Endothelial cell of umbilical vein (primary cell): ENCODE measurements at regions not wholly inside any gene's neighbourhood (a gene's known extent, or its start where the extent isn't known, plus 50 kb on each side); places are given as distances from the start of the nearest gene placed in this dataset.

Experiments
- BruUV-seq: library from RNA; stranded (reverse); fragments of 400-500 nt; replicated peaks from 2 replicates; lab custom pipeline; 2021; lab: Mats Ljungman, UMichigan
- CTCF ChIA-PET: fragments of 300-600, 350-600 bp; sonication (Branson Sonifier 250); formaldehyde crosslinking; loops from one replicate; lab custom pipeline; 2021; ENCODE audit warnings: antibody characterized with exemption, inconsistent platforms; lab: Charles Lee
- POLR2A ChIA-PET: fragments of 300-600, 350-600 bp; sonication (Branson Sonifier 250); formaldehyde crosslinking; loops from one replicate; lab custom pipeline; 2021; ENCODE audit warnings: antibody characterized with exemption, inconsistent platforms; lab: Charles Lee
- DNase-seq: peaks from one replicate; pipeline ENCODE4 v3.0.0-alpha.2; 2011; ENCODE audit warnings: low read depth, low spot score
- FAIRE-seq: peaks from 2 replicates; lab custom pipeline; 2011; peaks lifted over from hg19 to GRCh38; lab: Jason Lieb, UNC
- H2AFZ ChIP-seq: 2 replicates; pipeline ENCODE4 v1.6.0; 2012; ENCODE audit warnings: low read depth, low read length, control low read depth, inconsistent platforms
- H3K27ac ChIP-seq: 2 replicates; pipeline ENCODE4 v1.5.1; 2011; ENCODE audit warnings: low read depth, mild to moderate bottlenecking, control low read depth, low read length, moderate library complexity; ENCODE audit not compliant: insufficient read depth
- H3K27me3 ChIP-seq, 2 experiments: 2 replicates each; pipeline versions ENCODE4 v1.6.0 to v1.6.1; 2011; ENCODE audit warnings: low read length in 2 of 2, mixed read lengths in 1 of 2; ENCODE audit not compliant: control insufficient read depth in 2 of 2, insufficient read depth in 2 of 2
- H3K36me3 ChIP-seq, 2 experiments: 2 replicates in 1 of 2; 3 replicates in 1 of 2; pipeline ENCODE4 v1.5.1; 2011; ENCODE audit warnings: low read length in 2 of 2, mild to moderate bottlenecking in 1 of 2, moderate library complexity in 1 of 2; ENCODE audit not compliant: control insufficient read depth in 2 of 2, insufficient read depth in 2 of 2; ENCODE audit errors: extremely low read depth in 1 of 2
- H3K4me1 ChIP-seq: 3 replicates; pipeline ENCODE4 v1.5.1; 2011; ENCODE audit warnings: mild to moderate bottlenecking, low read length; ENCODE audit not compliant: control insufficient read depth, insufficient read depth; ENCODE audit errors: extremely low read depth
- H3K4me2 ChIP-seq: 2 replicates; pipeline ENCODE4 v1.6.1; 2011; ENCODE audit warnings: low read length, control low read depth, mixed read lengths; ENCODE audit not compliant: insufficient read depth
- H3K4me3 ChIP-seq, 3 experiments: fragments of 200-600 bp in 1 of 3; sonication (generic), shearing (Covaris generic) in 1 of 3; replicated peaks in 1 of 3; 2 replicates each; pipeline ENCODE4 v1.5.1; 2011 to 2016; ENCODE audit warnings: control low read depth in 3 of 3, low read length in 3 of 3, mild to moderate bottlenecking in 2 of 3, inconsistent platforms in 1 of 3, low read depth in 1 of 3, moderate library complexity in 1 of 3; ENCODE audit not compliant: insufficient read depth in 1 of 3
- H3K79me2 ChIP-seq: 2 replicates; pipeline ENCODE4 v1.6.0; 2012; ENCODE audit warnings: low read length, inconsistent platforms; ENCODE audit not compliant: control insufficient read depth, insufficient read depth
- H3K9ac ChIP-seq: replicated peaks from 2 replicates; pipeline ENCODE3; 2011; ENCODE audit warnings: low read length, control low read depth; ENCODE audit not compliant: insufficient read depth; ENCODE audit errors: extremely low read depth
- H3K9me1 ChIP-seq: replicated peaks from 3 replicates; pipeline ENCODE4 v1.6.0; 2011; ENCODE audit warnings: mild to moderate bottlenecking, low read length; ENCODE audit not compliant: control insufficient read depth, insufficient read depth; ENCODE audit errors: extremely low read depth
- H3K9me3 ChIP-seq: replicated peaks from 2 replicates; pipeline ENCODE4 v1.5.1; 2012; ENCODE audit warnings: low read length, inconsistent platforms; ENCODE audit not compliant: control insufficient read depth, insufficient read depth
- H4K20me1 ChIP-seq: replicated peaks from 2 replicates; pipeline ENCODE3; 2011; ENCODE audit warnings: mild to moderate bottlenecking, low read length; ENCODE audit not compliant: control insufficient read depth, insufficient read depth; ENCODE audit errors: extremely low read depth
- CTCF ChIP-seq, 2 donors: IDR thresholded peaks; 1 replicate in 1 of 2; 2 replicates in 1 of 2; pipeline ENCODE4 v1.5.1; 2011; ENCODE audit warnings: low read length in 2 of 2, mild to moderate bottlenecking in 2 of 2, moderate library complexity in 2 of 2, control low read depth in 1 of 2, inconsistent platforms in 1 of 2, low read depth in 1 of 2; ENCODE audit not compliant: insufficient read depth in 1 of 2; ENCODE audit errors: extremely low read depth in 1 of 2
- EZH2 ChIP-seq: IDR thresholded peaks from 2 replicates; pipeline ENCODE4 v1.6.1; 2012; ENCODE audit warnings: borderline replicate concordance, low read depth, mild to moderate bottlenecking, moderate library complexity, low read length, inconsistent platforms; ENCODE audit not compliant: severe bottlenecking
- FOS ChIP-seq: IDR thresholded peaks from 2 replicates; pipeline ENCODE4 v1.6.1; 2011; ENCODE audit warnings: mild to moderate bottlenecking, low read length, moderate library complexity, borderline replicate concordance; ENCODE audit not compliant: insufficient read depth
- GATA2 ChIP-seq: IDR thresholded peaks from 2 replicates; pipeline ENCODE4 v1.7.0; 2011; ENCODE audit warnings: low read depth, mild to moderate bottlenecking, moderate library complexity, mixed read lengths, low read length; ENCODE audit not compliant: insufficient read length, insufficient read depth
- JUN ChIP-seq: IDR thresholded peaks from 2 replicates; pipeline ENCODE4 v1.6.1; 2011; ENCODE audit warnings: borderline replicate concordance, low read depth; ENCODE audit not compliant: insufficient read length, insufficient read depth
- MAX ChIP-seq: IDR thresholded peaks from 2 replicates; pipeline ENCODE4 v1.6.1; 2011; ENCODE audit not compliant: insufficient read depth, insufficient read length
- MYC ChIP-seq: IDR thresholded peaks from one replicate; pipeline ENCODE4 v1.6.1; 2011; ENCODE audit warnings: mild to moderate bottlenecking, low read depth, low read length
- POLR2A ChIP-seq: IDR thresholded peaks from 2 replicates; pipeline ENCODE4 v1.6.1; 2012; ENCODE audit warnings: low read depth, mild to moderate bottlenecking, control low read depth, low read length
- POLR2AphosphoS5 ChIP-seq: IDR thresholded peaks from 2 replicates; pipeline ENCODE4 v1.6.1; 2012; ENCODE audit warnings: low read depth, mild to moderate bottlenecking, control low read depth, low read length, moderate library complexity; ENCODE audit not compliant: insufficient read depth
- dilution Hi-C: fragments of 300-500 bp; cut with MboI; formaldehyde crosslinking; loops from one replicate; pipeline ENCODE4 v1.15.0; 2019; ENCODE audit warnings: low sequenced_read_pairs; ENCODE audit not compliant: extremely low pct_ligation_motif_present
- intact Hi-C: fragments of 100-400 bp; cut with micrococcal nuclease; formaldehyde crosslinking; loops from one replicate; pipeline ENCODE4 v1.10.0; 2022

GRCh38 chr4:132488555-132488954, 660.5 kb upstream of the PCDH10 start:
- intact Hi-C loops: no loop called here
- POLR2A ChIA-PET: no interaction called here
- DNase-seq (no peak), FAIRE-seq (no peak)
- Histone ChIP-seq H3K4me3 (no peak overlapping the region), H3K4me2 (no peak overlapping the region), H3K4me1 (no peaks in the 10 kb centered on the region), H3K27ac (no peak overlapping the region), H3K36me3 (no peaks in the 10 kb centered on the region), H3K9ac (no peak overlapping the region), H3K9me3 (no peaks in the 10 kb centered on the region), H3K9me1 (no peaks in the 10 kb centered on the region), H3K27me3 (no peaks in the 10 kb centered on the region), H3K79me2 (no peaks in the 10 kb centered on the region), H2AFZ (no peak overlapping the region), H4K20me1 (no peaks in the 10 kb centered on the region)
- TF ChIP-seq POLR2AphosphoS5 (no peak), FOS (no peak), JUN (no peak), MAX (no peak), POLR2A (no peak), EZH2 (no peak), GATA2 (no peak), MYC (no peak), CTCF (IDR thresholded peaks at IDR 0.05; ENCODE audit: extremely low read depth in 1 of 2, insufficient read depth in 1 of 2, low read depth in 1 of 2, low read length in 2 of 2) (no peak)
- no TSS peak for BruUV-seq
- CTCF ChIA-PET: no interaction called here
- dilution Hi-C loops: no loop called here
